VCaP (cell line): ENCODE measurements at regions not wholly inside any gene's neighbourhood (a gene's known extent, or its start where the extent isn't known, plus 50 kb on each side); places are given as distances from the start of the nearest gene placed in this dataset.

Experiments
- H3K27ac ChIP-seq: fragments of 450-650 bp; 2 replicates; pipeline ENCODE4 v1.5.1; 2017
- TF ChIP-seq, protein P1 (sequence below): fragments of 450-650 bp; conservative IDR thresholded peaks from 2 replicates; pipeline ENCODE4 v1.5.1; 2017; ENCODE audit warnings: mild to moderate bottlenecking, moderate library complexity

- H3K27ac ChIP-seq = peak overlapping the region; percentile 55
- TF ChIP-seq, protein P1, sequence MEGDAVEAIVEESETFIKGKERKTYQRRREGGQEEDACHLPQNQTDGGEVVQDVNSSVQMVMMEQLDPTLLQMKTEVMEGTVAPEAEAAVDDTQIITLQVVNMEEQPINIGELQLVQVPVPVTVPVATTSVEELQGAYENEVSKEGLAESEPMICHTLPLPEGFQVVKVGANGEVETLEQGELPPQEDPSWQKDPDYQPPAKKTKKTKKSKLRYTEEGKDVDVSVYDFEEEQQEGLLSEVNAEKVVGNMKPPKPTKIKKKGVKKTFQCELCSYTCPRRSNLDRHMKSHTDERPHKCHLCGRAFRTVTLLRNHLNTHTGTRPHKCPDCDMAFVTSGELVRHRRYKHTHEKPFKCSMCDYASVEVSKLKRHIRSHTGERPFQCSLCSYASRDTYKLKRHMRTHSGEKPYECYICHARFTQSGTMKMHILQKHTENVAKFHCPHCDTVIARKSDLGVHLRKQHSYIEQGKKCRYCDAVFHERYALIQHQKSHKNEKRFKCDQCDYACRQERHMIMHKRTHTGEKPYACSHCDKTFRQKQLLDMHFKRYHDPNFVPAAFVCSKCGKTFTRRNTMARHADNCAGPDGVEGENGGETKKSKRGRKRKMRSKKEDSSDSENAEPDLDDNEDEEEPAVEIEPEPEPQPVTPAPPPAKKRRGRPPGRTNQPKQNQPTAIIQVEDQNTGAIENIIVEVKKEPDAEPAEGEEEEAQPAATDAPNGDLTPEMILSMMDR = no peak
These were observed 54.4 kb upstream of the MAP9 start for GRCh38 chr4:155430895-155431795.

GRCh38 chr4:155428128-155428527 lies 51.4 kb upstream of the MAP9 start:
- no peak overlapping the region for H3K27ac ChIP-seq
- TF ChIP-seq, protein P1 = no peak

DNA sequence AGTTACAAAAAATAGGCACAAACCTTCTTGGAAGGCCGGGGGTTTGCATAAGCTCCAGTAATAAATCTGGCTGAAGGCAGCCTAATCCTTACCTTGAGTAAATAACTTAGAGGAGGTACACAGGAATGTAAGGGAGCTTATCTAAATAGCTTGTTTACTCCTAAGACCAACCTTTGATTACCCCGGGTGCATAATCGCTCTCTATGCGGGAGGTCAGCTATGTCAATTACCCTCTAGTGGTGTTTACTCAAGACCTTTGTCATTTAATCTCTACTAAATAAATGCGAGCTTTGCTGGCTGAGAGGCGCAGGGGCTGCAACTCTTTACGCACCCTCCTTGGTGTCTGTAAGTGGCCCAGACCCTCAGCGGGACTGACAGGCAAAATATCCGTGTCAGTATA lies 50.2 kb upstream of the MAP9 start:
- TF ChIP-seq, protein P1 = no peak
- no peak overlapping the region for H3K27ac ChIP-seq
